Middle frontal gyrus (tissue), 1 donor: ENCODE measurements at regions not wholly inside any gene's neighbourhood (a gene's known extent, or its start where the extent isn't known, plus 50 kb on each side); places are given as distances from the start of the nearest gene placed in this dataset.

Source experiments
- DNase-seq: peaks from one replicate; pipeline ENCODE4 v3.0.0-alpha.2; 2015; ENCODE audit warnings: low spot score; ENCODE audit errors: extremely low spot score

DNA sequence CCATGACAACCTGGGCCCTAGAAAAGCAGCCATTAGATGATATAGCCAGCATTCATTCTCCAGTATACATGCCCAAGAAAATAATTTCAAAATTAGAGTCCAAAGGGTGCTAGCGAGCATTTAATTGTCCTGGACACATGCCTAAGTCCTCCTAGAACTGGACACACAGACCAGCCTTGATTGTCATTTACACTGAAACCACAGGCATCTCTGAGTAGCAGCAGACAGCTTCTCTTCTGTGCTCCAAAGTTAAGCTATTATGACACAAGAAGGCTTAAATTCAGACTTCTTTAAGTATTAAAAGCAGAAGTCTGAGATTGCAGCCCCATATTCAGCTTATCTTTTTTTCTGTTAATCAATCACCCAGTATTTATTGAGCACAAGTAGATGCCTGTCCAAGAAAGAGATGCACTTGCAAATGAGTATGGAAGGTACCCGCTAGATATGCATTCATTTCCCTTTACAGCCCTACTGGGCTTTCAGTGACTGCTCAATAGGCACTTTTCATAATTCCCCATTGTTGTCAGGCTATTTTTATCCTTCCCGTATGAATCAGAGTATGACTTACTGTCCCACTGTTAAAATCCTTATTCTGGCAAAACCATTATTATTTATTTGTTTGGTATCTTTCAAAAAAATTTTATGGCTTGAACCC lies 374.1 kb downstream of the FBXW7 start:
- no peak for DNase-seq

DNA sequence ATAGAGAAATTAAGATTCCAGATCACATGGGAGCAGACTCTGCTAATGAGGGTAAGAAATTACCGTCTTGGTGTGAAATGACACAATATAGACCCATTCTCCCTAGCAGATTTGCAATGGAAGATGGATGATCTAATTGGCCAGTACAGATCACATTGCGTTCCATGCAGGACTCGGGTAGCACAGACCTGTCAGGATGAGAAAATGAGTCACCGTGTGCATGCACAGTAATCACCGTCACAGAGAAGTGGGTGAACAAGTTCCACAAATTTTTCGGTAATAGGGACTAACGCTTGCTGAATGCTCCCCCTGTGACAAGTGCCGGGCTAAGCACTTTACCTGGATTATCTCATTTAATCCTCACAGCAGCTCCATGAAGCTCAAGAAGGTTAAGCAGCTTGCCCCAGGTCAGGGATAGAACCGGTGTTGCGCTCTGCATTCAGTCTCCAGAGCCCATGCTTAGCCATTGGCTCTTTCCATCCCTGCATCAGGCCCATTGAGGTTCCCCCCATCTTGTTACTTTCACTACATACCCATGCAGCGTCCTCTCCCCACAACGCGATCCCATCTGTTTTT lies 375.6 kb downstream of the FBXW7 start:
- no peak for DNase-seq

DNA sequence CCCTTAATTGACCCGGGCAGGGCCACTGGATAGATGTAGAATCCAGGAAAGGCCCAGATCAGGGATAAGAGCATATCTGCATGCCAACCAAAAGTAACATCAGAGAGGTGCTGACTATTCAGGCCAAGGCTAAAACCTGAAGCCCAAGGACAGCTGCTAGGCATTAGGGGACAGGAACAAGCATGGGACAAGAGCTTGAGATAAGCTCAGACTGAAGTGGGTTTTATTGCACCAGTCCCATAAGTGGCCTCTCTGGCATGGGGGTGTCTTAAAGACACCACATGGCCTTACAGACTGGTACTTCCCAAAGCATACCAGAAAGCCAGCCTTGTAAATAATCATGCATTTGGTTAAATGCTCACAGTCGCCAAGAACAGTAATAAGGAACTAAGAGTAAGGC lies 376.1 kb downstream of the FBXW7 start:
- no peak for DNase-seq

DNA sequence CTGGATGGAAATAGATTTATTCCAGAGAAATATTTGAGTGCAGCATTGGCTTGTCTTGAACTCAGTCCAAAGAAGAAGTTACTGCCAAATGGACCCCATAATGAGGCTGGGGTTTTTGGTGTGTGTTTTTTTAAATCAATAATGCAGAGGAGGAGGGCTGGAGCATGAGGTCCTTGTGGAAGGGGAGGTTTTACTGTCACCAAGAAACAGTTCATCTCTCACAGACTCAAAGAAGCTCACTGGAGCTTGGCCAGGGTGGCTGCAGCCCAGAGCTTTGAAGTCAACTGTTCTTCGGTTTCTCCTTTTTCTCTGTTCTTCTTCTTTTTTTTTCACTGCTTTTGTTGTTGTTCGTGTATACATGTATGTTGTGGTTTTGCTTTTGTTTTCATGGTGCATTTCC lies 377.7 kb downstream of the FBXW7 start:
- DNase-seq: no peak

DNA sequence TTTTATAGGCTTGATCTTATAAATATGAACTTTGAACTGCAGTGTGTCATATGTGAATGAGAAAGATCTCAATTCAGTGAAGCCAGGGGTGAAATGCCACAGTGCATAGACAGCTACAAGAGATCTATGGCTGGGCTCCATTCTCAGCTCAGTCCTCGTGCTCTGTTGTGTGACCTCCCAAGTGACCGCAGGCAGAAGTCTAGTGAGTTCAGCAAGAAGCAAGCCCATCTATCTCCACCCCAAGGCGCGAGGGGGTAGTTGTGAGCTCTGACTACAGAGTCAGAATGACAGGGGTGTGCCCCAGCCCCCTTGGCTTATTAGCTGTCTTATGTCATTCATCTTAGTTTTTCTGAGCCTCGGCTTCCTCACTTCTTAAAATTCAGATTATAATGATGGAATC lies 378.3 kb downstream of the FBXW7 start:
- no peak for DNase-seq

DNA sequence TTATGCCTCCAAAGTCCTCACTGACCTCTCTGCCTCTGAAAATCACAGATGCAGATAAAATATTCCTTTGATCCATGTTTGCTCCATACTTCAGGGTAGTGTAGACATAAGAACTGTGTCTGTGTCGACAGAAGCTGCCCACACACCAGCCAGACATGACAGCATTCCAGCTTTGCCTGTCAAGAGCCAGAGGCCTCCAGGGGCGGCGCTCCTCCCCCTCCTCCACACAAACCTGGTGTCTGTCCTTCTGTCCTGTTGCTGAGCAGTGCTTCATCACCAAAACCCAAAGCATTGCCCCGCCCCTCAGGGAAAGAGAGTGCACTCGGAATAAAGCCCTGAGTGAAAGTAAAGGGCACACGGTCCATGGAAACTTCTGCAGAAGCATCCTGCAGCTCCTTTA lies 379.4 kb downstream of the FBXW7 start:
- DNase-seq: no peak

DNA sequence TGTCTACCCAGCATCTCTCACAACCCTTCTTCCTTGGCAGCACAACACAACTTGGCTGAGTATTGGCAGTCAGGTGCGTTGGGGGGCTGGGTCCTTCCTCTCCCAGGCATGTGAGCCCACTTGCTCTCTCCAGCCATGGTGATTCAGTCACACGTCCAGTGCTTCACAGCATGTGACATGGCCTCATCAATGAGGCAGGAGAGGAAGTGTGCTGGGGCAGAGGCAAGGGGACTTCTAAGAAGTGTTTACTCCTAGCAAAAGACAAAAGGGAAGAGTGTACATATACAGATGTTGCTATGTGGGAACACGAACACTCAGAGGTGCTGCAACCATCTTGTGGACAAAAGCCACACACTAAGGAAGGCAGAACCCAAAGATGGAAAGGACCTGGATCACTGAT lies 380.8 kb downstream of the FBXW7 start:
- no peak for DNase-seq

DNA sequence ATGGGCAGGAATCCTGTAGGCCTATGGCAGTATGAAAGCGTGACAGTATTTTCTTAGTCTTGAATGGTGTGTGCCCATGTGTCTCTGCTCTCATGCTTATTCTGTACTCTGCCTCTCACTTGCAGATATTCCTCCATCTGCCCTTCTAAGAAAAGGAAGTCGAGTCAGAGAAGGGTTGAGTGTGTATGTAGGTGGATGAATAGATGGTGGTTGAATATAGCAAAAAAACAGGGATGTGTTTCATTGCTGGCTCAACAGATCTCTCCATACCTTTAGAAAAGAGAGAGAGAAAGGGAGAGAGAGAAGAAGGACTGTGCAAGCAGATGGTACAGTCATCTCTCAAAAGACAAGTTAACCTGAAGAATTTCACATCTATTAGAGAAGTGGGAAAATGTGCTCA lies 381.5 kb downstream of the FBXW7 start:
- DNase-seq: no peak

DNA sequence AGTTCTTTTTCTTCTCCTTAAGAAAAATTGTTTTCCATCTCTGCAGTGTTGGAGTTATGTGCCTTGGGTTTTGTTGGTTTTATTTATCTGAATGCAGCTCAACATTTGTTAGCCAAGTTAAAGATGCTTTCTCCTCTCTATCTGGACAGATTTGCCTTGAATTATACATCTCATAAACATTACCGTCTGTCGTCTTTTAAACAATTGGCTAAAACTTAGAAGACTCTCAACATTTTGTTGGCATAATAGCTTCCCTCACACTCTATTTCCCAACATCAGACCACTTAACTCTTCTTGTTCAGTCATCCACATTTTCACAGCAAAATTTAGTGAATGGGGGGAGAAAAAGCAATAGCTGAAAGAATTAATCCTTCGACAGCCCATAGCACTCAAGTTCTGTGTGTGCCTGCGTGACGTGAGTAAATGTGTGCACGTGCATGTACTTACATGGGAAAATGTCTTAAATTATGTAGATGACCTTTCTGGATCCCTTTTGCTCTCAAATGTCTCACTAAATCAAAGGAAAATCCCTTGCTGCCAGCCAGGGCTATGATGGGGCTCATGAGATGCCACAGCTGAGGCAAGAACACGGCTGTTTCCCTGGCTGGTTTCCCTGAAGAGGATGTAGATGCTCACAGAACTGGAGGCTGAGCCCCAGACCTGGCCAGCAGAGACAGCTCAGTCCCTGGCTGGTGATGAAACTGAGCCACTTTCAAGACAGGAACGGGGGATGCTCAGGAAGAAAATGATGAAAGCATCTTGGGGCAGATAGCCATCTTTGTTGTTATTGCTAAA lies 382.2 kb downstream of the FBXW7 start:
- no peak for DNase-seq

DNA sequence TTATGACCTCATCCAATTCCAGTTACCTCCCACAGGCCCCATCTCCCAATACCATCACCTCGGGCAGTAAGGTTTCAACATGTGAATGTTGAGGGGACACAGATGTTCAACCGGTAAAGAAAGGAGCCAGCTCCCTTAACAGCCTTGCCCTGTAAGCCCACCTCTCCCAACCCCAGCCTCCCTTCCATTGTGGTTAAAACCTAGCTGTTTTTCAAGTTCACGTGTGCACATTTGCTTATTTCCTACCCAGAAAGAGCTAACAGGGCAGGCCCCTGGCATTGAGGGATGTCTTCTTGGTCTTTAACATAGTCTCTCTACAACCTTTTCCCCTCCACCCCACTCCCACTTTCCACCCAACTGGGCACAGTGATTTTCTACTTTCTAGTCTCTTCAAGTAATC lies 385.7 kb downstream of the FBXW7 start:
- DNase-seq: no peak

DNA sequence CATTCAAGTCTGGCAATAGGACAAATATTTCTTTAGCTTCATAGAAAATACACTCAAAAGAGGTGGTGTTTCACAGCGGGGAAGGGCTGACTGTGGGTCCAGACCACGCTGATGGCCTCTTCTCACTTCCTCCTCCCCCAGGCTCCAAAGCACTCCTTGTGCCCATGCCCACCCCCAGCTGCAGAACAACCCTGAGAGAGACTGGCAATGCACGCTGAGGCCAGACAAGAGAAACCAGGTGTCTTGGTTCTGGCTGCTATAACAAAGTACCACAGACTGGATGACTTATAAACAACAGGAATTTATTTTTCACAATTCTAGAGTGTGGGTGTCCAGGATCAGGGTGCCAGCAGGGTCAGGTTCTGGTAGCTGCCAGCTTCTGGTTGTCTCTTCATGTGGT lies 386.1 kb downstream of the FBXW7 start:
- no peak for DNase-seq

DNA sequence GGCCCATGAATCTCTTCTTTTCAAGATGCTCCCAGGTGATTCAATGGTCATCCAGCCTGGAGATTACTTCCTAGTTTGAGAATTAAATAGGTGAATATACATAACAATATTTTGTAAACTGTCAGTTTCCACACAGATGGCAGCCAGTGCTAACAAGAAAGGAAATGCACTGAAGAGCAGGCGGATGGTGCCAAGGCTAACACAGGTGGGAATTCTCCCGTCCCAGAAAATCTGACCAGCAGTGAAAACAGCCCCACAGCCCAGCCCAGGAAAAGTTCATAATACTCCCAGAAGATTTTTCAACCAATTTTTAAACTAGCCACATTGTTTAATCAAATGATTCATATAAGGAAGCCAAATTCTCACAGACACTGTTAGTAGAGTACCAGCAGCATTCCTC lies 387.2 kb upstream of the GATB start:
- DNase-seq: no peak

DNA sequence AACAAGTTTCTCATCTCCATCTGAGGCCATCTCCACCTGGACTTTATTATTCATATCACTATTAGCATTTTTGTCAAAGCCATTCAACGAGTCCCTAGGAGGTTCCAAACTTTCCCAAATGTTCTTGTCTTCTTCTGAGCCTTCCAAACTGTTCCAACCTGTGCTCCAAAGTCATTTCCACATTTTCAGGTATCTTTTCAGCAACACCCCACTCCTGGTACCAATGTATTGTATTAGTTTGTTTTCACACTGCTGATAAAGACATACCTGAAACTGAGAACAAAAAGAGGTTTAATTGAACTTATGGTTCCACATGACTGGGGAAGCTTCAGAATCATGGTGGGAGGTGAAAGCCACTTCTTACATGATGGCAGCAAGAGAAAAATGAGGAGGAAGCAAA lies 385.4 kb upstream of the GATB start:
- no peak for DNase-seq

DNA sequence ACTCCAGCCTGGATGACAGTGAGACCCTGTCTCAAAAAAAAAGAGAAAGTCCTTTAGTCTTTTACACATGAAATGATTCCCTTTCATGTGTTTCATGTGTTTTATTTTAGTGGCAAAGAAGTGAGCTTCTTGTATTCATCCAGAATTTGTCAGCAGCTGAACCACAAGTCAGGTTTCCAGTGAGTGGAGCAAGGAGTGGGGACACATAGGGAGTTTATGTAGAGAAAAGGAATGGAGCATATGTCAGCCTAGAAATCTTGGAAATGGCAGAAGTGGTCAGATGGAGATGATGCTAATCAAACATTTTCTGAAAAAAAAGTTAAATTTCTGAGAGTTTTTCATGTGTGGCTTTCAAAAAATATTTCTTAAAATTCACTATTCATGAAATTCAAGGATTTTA lies 383.0 kb upstream of the GATB start:
- no peak for DNase-seq

DNA sequence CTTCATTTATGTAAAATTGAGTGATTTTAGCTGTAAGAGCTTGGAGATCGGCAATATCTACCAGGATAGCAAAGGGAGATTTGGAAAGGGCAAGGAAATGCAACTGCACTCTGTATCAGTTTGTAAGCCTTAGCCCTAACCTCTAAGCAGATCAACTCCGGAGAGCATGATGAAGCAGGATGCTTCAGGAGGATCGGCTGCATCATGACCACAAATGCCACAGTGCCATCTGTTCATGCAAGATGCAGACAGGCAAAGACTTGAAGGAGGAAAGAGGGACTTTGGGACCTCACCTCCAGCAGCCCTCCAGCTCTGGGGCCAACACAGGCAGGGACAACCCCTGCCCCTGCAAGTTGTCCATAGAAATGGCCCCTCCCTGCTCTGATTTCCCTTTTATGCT lies 377.6 kb upstream of the GATB start:
- DNase-seq: no peak

DNA sequence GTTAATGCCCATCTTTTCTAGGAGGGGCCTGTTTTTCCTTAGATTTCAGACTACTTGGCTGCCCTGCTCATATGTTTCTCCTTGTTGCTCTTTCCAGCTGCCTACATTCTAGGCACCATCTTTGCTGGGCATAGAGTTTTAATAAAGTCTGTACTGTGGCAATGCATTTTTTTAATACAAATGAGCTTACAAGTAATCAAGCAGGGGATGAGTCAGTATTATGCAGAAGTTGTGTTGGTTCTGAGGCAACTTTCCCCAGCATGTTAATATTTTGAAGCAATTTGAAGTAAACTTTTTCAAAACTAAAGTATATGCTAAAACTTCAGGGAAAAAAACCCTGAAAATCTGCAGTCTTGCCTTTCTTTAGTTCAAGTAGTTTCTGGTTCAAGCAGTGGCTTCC lies 372.0 kb upstream of the GATB start:
- DNase-seq: no peak

DNA sequence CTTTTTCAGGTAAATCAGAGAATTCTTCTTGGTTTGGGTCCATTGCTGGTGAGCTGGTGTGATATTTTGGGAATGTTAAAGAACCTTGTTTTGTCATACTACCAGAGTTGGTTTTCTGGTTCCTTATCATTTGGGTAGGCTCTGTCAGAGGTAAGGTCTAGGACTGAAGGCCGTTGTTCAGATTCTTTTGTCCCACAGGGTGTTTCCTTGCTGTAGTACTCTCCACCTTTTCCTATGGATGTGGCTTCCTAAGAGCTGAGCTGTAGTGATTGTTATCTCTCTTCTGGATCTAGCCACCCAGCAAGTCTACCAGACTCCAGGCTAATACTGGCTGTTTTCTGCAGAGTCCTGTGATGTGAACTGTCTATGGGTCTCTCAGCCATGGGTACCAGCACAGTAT lies 367.5 kb upstream of the GATB start:
- no peak for DNase-seq

DNA sequence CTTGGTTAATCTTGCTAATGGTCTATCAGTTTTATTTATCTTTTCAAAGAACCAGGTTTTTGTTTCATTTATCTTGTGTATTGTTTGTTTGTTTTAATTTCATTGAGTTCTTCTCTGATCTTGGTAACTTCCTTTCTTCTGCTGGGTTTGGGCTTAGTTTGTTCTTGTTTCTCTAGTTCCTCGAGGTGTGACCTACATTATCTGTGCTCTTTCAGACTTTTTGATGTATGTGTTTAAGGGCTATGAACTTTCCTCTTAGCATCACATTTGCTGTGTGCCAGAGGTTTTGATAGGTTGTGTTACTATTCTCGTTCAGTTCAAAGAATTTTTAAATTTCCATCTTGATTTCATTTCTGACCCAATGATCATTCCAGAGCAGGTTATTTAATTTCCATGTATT lies 365.4 kb upstream of the GATB start:
- DNase-seq: no peak

DNA sequence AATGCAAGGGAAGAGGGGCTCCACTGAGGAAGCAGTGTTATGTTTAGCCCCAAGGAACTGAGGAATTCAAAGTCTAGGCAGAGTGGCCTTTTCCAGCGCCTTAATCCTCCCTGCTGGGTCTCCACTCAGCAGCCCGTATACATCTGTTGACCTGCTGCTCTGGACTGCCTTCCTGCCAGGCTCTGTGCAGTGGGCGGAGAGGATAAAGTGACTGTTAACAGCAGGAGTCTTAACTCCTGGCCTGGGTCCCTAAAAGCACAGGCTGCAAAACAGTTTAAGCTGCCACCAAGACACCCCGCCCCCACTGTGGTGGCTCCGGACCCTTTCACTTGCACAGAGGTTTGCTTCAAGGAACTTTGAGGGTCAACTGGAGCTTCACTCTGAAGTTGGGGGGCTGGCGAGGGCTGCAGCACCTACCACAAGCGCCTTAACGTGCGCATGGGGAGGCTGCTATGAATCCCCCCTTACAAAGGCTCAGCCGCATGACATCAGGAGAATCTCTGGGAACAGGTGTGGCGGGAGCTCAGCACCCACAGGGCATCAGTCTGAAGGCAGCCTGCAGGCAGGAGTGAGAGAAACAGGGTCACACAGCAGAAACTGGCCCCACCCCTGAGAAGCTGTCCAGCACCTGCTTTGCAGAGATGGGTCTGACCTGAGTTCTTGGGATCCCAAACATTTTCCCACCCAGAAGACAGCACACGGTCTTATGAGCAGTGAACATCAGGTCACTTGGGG lies 358.2 kb upstream of the GATB start:
- no peak for DNase-seq

DNA sequence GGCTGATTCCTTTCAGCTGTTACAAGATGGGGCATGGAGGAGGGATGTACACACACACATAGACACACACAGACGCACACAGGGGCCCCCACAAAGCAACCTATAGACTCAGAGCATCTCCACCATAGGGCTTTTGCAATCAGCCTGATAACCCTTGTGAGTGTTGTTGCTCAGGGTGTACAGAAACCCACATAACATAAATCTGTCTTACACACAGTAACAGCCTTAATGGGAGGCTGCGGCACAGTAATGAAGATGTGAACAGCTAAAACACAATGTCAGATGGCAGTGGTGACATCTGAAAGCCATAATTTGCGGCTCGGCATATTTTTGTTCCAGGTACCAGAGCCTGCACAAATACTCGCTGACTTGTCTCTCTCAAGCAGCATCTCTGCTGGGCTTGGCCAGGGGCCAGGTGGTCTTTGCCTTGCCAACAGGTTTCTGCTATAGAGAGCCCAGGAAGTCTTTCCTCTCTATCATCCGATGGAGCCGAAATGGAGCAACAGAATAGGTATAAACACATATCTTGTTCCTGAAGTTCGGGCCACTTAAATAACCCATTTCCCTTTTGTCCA lies 357.2 kb upstream of the GATB start:
- DNase-seq: no peak

DNA sequence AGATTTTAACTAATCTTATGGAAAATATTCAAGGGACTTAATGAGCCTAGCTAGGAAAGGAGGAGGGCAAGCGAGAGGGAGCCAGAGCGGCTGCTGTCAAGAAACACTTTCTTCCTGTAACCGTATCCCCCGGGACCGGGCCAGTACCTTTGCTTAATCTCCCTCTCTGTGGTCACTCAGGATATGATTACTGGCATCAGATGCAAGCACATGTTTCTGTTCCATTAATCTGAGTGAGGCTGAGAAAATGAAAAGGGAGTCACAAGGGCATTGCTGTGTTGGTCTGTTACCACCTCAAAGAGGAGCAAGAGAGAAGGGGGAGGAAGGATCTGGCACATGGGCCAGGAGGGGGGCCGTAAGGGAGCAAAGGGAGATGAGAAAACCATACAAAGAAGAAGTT lies 356.7 kb upstream of the GATB start:
- no peak for DNase-seq

DNA sequence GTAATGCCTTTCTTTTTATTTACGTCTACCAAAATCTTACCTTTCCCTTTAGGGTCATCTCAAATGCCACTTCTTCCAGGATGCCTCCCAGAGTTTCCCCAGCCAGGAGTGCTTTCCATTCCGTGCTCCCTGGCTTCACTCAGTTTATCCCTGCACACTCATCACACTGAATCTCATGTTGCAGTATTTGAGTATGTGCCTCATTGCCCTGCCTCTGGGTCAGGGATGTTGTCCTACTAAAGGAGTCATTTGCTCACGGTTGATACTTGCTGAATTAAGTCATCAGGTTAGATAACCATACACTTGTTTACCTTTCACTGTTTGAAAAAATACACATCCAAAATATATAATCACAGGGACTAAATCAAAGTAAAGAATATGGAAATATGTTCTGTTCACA lies 356.2 kb upstream of the GATB start:
- DNase-seq: no peak
